ENCODE measurements at regions not wholly inside any gene's neighbourhood (a gene's known extent, or its start where the extent isn't known, plus 50 kb on each side); places are given as distances from the start of the nearest gene placed in this dataset.
A peak's percentile ranks its signal among the peaks of the same experiment; 100 is the strongest.

DNA sequence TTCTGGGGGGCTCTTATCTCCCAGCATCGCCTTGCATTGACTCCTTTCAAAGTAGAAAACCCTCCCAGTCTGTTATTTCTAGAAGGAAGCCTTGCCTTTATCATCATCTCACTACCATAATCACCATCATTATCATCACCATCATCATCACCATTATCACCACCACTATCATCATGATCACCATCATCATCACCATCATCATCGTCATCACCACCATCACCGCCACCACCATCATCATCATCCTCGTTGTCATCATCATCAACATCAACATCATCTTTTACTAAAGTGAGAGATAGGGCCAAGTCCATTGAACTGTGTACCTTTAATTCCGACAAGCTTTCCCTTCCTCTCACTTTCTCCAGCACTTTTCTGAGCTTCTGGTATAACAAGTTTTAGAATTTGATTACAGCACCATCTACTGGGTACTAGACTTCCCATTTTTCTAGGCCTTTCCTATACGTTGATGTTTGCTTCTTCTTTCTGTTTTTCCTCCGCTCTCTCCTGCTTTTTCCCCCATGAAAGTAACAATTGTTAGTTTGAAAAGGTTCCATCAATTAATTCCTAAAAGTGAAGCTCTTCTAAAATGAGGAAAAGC lies 226.4 kb downstream of the BUB3 start:
- peaks cover 34% of the 10 kb centered on the region for H3K9me3 ChIP-seq
- H3K27ac ChIP-seq = no peak overlapping the region
- H3K4me3 ChIP-seq = no peak overlapping the region
- no peaks in the 10 kb centered on the region for H3K27me3 ChIP-seq
- no peak for TF ChIP-seq Cebpa-rat (IDR thresholded peaks at IDR 0.05)
- 0 out of 2 replicates have a peak overlapping the region, but pooled peaks have one; percentile 39 for H3K4me2 ChIP-seq
- H4K20me1 ChIP-seq = no peaks in the 10 kb centered on the region
- H3K36me3 ChIP-seq = peaks cover 7% of the 10 kb centered on the region; the same call in 1 of the 2 replicates
- H3K4me1 ChIP-seq = peaks cover 39% of the 10 kb centered on the region
- no peak overlapping the region for H3K9ac ChIP-seq

DNA sequence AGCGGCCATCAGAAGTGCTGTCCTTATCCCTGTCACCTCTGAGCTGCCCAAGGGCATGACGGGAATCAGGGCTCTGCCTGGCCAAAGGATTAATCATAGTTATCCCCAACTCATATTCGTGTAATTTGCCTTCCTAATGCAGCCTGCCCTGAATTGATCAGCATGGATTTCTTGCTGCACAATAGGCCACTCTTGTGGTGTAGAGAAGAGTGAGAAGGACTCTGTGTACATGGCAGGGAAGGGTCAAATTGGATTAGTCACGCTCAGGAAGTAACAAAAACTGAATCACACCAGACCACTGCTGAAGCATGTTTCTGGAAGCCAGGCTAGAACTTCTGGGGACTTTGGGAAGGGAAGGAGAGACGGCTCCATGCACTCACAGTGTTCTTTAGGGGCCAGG lies 227.0 kb downstream of the BUB3 start:
- peak overlapping the region; percentile 31; the same call in 1 of the 2 replicates for H3K27ac ChIP-seq
- H3K36me3 ChIP-seq = peaks cover 11% of the 10 kb centered on the region; the same call in 1 of the 2 replicates
- H3K4me2 ChIP-seq = peak overlapping the region; percentile 39; the same call in 1 of the 2 replicates
- peaks cover 40% of the 10 kb centered on the region for H3K9me3 ChIP-seq
- no peaks in the 10 kb centered on the region for H3K27me3 ChIP-seq
- H3K9ac ChIP-seq = no peak overlapping the region; the same call in 1 of the 2 replicates
- H3K4me1 ChIP-seq = peaks cover 39% of the 10 kb centered on the region
- no peak overlapping the region for H3K4me3 ChIP-seq
- TF ChIP-seq Cebpa-rat (IDR thresholded peaks at IDR 0.05) = no peak
- no peaks in the 10 kb centered on the region for H4K20me1 ChIP-seq

DNA sequence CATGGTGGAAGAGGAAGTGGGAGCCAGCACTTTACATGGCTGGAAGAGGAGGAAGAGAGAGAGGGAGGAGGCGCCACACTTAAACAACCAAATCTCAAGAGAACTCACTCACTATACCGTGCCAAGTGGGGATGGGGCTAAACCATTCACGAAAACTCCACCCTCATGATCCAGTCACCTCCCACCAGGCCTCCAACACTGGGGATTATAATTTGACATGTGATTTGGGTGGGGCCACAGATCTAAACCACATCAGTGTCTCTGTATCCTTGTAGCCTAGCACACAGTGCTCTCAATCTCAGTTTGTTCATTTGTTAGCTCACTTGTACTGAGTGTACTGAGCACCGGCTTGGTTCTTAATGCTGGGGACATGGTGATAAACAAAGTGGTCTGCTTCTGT lies 228.3 kb downstream of the BUB3 start:
- Histone ChIP-seq H3K4me1 (peaks cover 39% of the 10 kb centered on the region), H3K4me2 (peak overlapping the region; percentile 39), H3K9ac (no peak overlapping the region), H3K9me3 (peaks cover 45% of the 10 kb centered on the region), H3K27ac (peak overlapping the region; percentile 19; the same call in 1 of the 2 replicates), H3K4me3 (no peak overlapping the region), H3K36me3 (peaks cover 11% of the 10 kb centered on the region; the same call in 1 of the 2 replicates), H4K20me1 (no peaks in the 10 kb centered on the region), H3K27me3 (no peaks in the 10 kb centered on the region)
- TF ChIP-seq Cebpa-rat (IDR thresholded peaks at IDR 0.05) = no peak

DNA sequence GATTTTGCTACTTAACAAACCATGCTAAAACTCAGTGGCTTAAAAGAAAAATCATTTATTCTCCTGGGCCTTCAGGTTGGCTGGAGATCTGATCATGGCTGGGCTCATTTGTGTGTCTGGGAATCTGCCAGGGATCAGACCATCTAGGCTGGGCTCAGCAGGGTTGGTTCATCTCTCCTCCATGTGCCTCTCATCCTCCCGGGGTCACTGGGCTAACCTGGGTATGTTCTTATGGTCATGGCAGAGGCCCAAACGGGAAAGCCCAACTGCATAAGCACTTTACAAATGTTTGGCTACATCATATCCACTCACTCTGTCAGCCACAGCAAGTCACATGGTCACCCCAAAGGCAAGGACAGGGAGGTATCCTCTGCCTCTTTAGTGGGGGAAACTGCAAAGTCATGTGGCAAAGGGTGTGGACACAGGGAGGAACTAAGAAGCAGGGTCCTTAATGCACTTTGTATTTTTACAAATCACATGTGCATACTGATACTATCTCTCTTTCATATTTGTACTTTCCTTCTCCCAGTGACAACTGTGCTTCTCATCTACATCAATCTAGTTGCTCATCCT lies 231.4 kb downstream of the BUB3 start:
- H3K4me3 ChIP-seq = no peak overlapping the region
- H3K4me2 ChIP-seq = no peak overlapping the region
- H4K20me1 ChIP-seq = no peaks in the 10 kb centered on the region
- peaks cover 73% of the 10 kb centered on the region for H3K9me3 ChIP-seq
- H3K36me3 ChIP-seq = peaks cover 35% of the 10 kb centered on the region; the same call in 1 of the 2 replicates
- no peak overlapping the region for H3K27ac ChIP-seq
- H3K27me3 ChIP-seq = no peaks in the 10 kb centered on the region
- H3K4me1 ChIP-seq = peaks cover 45% of the 10 kb centered on the region
- H3K9ac ChIP-seq = no peak overlapping the region
- TF ChIP-seq Cebpa-rat (IDR thresholded peaks at IDR 0.05) = no peak

DNA sequence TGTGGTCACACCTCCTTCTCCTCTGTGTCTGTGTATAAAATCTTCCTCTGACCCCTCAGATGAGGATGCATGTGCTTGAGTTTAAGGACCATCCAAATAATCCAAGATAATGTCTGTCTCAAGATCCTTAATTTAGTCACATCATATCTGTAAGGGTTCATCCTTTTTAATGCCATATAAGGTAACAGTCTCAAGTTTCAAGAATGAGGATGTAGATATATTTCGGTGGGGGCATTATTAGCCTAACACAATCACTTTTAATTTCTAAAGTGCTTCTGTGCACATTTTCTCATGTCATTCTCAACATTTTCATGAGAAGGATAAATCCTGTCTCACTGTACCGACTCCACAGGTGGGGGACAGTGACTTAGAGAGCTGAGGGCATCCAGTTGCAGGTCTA lies 235.3 kb downstream of the BUB3 start:
- H3K4me3 ChIP-seq = no peak overlapping the region
- H3K27me3 ChIP-seq = no peaks in the 10 kb centered on the region
- H3K9me3 ChIP-seq = peaks cover 63% of the 10 kb centered on the region
- H3K27ac ChIP-seq = no peak overlapping the region
- H3K4me2 ChIP-seq = no peak overlapping the region
- no peak for TF ChIP-seq Cebpa-rat (IDR thresholded peaks at IDR 0.05)
- H4K20me1 ChIP-seq = no peaks in the 10 kb centered on the region
- H3K9ac ChIP-seq = no peak overlapping the region
- peaks cover 38% of the 10 kb centered on the region for H3K4me1 ChIP-seq
- H3K36me3 ChIP-seq = peaks cover 35% of the 10 kb centered on the region; the same call in 1 of the 2 replicates

DNA sequence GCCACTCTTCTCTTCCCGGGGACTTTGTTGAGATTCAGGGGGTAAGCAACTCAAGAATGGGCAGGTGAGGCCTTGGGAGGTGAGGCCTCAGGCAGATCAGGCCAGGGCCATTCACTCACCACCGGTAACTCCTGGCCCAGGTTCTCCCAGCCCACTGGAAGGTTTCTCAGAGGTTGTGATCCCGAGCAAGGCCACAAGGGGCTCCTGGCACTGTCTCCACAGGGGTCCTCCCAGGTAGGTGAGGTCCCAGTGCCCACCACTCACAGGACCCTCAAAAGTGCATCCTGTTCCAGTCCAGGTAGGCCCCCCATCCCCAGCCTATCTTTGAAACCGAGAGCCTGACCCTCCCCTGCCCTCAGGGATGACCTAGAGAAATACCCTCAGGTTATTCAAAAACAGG lies 236.1 kb downstream of the BUB3 start:
- TF ChIP-seq Cebpa-rat (IDR thresholded peaks at IDR 0.05) = no peak
- peaks cover 38% of the 10 kb centered on the region; the same call in 1 of the 2 replicates for H3K36me3 ChIP-seq
- peak overlapping the region; percentile 59; the same call in 1 of the 2 replicates for H3K27ac ChIP-seq
- peaks cover 36% of the 10 kb centered on the region for H3K4me1 ChIP-seq
- no peak overlapping the region for H3K4me3 ChIP-seq
- no peak overlapping the region for H3K9ac ChIP-seq
- peak overlapping the region; percentile 64 for H3K4me2 ChIP-seq
- H3K9me3 ChIP-seq = peaks cover 63% of the 10 kb centered on the region
- H4K20me1 ChIP-seq = no peaks in the 10 kb centered on the region
- no peaks in the 10 kb centered on the region for H3K27me3 ChIP-seq

DNA sequence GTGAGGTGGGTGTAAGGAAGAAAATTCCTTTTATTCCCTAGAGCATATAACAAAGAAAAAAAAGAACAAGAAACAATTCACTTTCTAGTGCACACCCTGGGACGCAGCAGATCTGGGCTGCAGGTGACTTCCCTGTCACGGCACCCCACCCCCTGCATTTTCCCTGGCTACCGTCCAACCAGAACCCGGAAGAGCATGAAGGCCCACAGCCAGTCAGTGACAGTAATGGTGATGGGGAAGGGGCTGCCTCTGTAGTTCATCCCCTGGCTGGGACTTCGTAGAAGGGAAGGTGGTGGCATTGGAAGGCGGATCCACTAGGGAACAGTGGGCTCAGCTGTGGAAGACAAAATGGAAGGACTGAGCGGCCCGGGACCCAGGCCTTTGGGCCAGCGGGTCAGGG lies 236.7 kb downstream of the BUB3 start:
- H3K9ac ChIP-seq = no peak overlapping the region
- no peak for TF ChIP-seq Cebpa-rat (IDR thresholded peaks at IDR 0.05)
- peak overlapping the region; percentile 59 for H3K27ac ChIP-seq
- H3K4me1 ChIP-seq = peaks cover 36% of the 10 kb centered on the region
- no peaks in the 10 kb centered on the region for H4K20me1 ChIP-seq
- no peaks in the 10 kb centered on the region for H3K27me3 ChIP-seq
- H3K36me3 ChIP-seq = peaks cover 38% of the 10 kb centered on the region
- no peak overlapping the region for H3K4me3 ChIP-seq
- peaks cover 63% of the 10 kb centered on the region for H3K9me3 ChIP-seq
- peak overlapping the region; percentile 64 for H3K4me2 ChIP-seq

DNA sequence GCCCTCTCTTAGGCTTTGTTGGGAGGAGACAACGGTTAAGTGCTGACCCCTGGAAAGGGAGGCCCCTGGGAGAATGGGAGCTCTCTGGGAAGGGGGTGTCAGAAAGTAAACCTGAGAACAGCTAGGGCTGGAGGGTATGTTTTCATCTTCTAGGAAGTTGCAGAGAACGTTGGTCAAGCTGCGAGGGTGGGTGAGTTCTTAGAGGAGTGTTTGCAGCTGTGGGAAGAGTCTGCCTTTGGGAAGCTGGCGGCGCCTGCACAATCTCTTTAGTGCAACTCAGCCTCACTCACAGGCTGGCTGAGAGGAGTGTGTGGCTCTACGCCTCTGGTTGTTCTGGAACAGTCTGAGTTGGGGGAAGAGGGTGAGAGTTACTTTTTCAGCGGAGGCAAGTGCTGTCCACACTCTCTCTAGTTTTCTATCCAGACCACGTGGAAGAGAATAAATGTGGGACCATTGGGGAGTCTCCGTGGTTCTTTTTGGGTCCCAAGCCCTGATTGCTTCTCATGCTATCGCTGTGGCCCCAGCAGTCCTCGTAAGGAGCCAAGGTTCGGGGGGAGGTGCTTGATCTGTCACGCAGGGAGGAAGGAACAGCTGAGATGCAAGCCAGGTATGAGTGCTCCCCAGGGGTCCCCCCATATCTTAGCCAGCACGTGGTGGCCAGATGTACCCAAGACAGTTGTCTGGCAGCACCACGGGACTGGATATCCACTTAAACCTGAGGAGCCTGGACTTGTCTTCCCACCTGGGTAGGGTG lies 237.2 kb downstream of the BUB3 start:
- peaks cover 38% of the 10 kb centered on the region for H3K36me3 ChIP-seq
- H3K4me2 ChIP-seq = peak overlapping the region; percentile 64
- no peaks in the 10 kb centered on the region for H3K27me3 ChIP-seq
- H3K4me3 ChIP-seq = no peak overlapping the region
- no peaks in the 10 kb centered on the region for H4K20me1 ChIP-seq
- H3K4me1 ChIP-seq = peaks cover 36% of the 10 kb centered on the region
- no peak for TF ChIP-seq Cebpa-rat (IDR thresholded peaks at IDR 0.05)
- no peak overlapping the region for H3K9ac ChIP-seq
- H3K9me3 ChIP-seq = peaks cover 61% of the 10 kb centered on the region
- H3K27ac ChIP-seq = peak overlapping the region; percentile 59

DNA sequence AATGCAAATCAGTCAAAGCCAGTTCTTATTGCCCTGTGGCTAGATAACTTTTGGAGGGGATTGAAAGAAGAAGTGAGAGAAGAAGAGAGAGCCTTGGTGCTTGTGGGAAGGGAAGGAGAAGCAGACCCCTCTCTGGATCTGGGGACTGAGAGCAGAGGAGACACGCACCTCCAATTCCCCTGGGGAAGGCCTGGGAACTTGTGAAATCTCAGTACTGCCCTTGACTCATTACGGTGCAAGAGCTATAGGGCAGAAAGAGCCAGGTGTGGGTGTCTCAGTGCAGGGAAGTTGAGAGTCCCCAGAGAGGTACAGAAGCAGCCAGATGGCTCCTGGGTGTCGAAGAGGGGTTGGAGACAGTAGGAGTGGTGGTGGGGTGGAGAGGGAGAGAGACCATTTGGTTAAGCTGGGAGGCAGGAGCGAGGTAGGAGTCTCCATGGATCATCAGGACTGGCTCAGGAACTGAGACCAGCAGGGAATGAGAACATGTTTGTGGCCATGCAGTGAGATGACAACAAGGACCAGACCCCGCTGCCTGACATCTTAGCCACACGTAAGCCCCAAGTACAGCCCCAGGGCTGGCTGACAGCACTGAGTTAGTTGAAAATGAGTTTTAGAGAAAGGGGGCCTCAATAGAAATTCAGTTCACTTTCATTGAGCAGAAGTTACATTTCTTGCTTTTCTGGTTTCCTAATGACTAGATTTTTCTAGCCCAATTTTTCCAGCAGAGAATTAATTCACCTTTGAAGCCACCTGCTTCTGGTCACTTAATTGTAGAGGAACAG lies 238.2 kb downstream of the BUB3 start:
- Histone ChIP-seq H3K4me2 (peak overlapping the region; percentile 64), H3K9ac (no peak overlapping the region), H3K27me3 (no peaks in the 10 kb centered on the region), H3K36me3 (peaks cover 38% of the 10 kb centered on the region), H3K9me3 (peaks cover 52% of the 10 kb centered on the region), H3K4me1 (peaks cover 40% of the 10 kb centered on the region), H3K4me3 (no peak overlapping the region), H3K27ac (peak overlapping the region; percentile 60), H4K20me1 (no peaks in the 10 kb centered on the region)
- no peak for TF ChIP-seq Cebpa-rat (IDR thresholded peaks at IDR 0.05)

Data from BLaER1 (cell line).